Nephron (organoid): ENCODE measurements at regions not wholly inside any gene's neighbourhood (a gene's known extent, or its start where the extent isn't known, plus 50 kb on each side); places are given as distances from the start of the nearest gene placed in this dataset.

Experiments used
- H3K27ac Mint-ChIP-seq, 3 experiments: 2 replicates each; pipeline ENCODE4 v1.8.0; 2020; ENCODE audit warnings: mixed read lengths in 3 of 3, mild to moderate bottlenecking in 2 of 3, moderate library complexity in 1 of 3
- H3K27me3 Mint-ChIP-seq: 2 replicates; pipeline ENCODE4 v1.8.0; 2021; ENCODE audit warnings: low read depth, mild to moderate bottlenecking, moderate library complexity, mixed read lengths
- H3K36me3 Mint-ChIP-seq: 2 replicates; pipeline ENCODE4 v1.8.0; 2020; ENCODE audit warnings: low read depth, mixed read lengths
- H3K4me1 Mint-ChIP-seq: 2 replicates; pipeline ENCODE4 v1.8.0; 2020; ENCODE audit warnings: mixed read lengths
- H3K4me3 Mint-ChIP-seq, 3 experiments: 2 replicates each; pipeline ENCODE4 v1.8.0; 2020; ENCODE audit warnings: mild to moderate bottlenecking in 3 of 3, mixed read lengths in 3 of 3, moderate library complexity in 2 of 3
- H3K9me3 Mint-ChIP-seq: 2 replicates; pipeline ENCODE4 v1.8.0; 2020; ENCODE audit warnings: mixed read lengths
- TF ChIP-seq, protein P1 (sequence below), 3 experiments: fragments of 200-600 bp; sonication (generic); IDR thresholded peaks; one replicate each; pipeline ENCODE4 v1.5.0; 2021; ENCODE audit warnings: antibody characterized with exemption in 3 of 3; ENCODE audit not compliant: unreplicated experiment in 3 of 3

DNA sequence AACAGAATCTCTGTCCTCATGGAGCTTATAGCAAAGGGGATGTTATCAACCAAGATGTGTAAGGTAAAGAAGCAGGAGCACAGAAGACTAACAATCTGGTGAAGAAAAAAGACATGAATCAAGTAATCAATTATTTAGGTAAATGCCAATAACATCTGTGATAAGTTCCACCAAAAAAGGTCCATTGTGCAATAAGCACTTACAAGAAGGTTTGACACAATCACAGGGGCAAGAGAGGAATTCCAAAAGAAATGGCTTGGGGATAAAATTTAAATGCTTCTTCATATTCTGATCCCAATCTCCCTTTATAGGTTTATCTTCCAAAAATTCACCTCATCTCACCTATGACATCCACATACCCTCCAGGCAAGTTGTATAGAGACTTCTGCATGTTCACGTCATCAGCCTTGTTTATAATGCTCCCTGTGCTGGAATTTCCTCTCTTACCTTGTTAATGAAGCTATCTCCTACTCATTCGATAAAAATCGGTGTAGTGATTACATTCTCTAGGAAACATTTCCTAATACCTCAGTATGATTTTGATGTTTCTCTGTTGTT is 53.6 kb upstream of the DPT start:
- H3K9me3 Mint-ChIP-seq: peaks cover 4% of the 10 kb centered on the region
- H3K36me3 Mint-ChIP-seq: no peaks in the 10 kb centered on the region
- TF ChIP-seq, protein P1, sequence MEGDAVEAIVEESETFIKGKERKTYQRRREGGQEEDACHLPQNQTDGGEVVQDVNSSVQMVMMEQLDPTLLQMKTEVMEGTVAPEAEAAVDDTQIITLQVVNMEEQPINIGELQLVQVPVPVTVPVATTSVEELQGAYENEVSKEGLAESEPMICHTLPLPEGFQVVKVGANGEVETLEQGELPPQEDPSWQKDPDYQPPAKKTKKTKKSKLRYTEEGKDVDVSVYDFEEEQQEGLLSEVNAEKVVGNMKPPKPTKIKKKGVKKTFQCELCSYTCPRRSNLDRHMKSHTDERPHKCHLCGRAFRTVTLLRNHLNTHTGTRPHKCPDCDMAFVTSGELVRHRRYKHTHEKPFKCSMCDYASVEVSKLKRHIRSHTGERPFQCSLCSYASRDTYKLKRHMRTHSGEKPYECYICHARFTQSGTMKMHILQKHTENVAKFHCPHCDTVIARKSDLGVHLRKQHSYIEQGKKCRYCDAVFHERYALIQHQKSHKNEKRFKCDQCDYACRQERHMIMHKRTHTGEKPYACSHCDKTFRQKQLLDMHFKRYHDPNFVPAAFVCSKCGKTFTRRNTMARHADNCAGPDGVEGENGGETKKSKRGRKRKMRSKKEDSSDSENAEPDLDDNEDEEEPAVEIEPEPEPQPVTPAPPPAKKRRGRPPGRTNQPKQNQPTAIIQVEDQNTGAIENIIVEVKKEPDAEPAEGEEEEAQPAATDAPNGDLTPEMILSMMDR (IDR thresholded peaks at IDR 0.05; ENCODE audit: unreplicated experiment in 3 of 3): no peak
- H3K4me1 Mint-ChIP-seq: peaks cover 48% of the 10 kb centered on the region
- H3K27ac Mint-ChIP-seq: peak overlapping the region in 2 of 3 experiments; percentile 29 to 91
- no peak overlapping the region for H3K4me3 Mint-ChIP-seq
- no peaks in the 10 kb centered on the region for H3K27me3 Mint-ChIP-seq

DNA sequence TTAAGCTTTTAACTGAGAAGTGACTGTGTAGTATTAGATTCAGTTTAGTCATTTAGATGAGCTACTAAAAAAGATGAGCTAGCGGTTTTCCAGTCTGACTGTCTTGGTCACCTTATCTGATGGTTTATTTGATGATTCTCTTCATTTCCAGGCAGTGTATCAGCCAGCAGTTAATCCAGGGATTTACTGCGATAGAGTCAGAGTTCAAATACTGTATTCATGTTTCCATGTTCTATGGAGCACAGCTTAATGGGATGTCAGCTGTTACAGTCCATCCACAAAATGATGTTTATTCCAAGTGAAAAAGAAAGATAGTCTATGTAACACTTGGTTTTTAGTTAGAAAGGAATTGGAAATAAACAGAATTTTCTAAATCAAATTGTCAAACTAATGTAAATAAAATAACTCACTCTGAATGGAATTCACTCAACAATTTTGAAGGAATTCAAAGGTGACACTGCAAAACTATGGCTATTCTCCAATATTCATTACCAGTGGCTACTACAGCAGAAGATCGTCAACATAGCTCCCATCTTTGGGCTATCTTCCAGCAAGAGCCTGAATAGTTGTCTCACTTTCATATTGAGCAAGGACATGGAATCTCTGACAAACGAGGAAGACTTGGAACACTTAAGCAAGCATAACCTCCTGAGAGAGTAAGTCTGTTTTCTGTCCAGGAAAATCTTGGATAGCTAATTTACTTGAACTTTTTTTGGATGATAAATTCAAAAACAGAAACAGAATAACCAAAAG is 54.6 kb upstream of the DPT start:
- TF ChIP-seq, protein P1 (IDR thresholded peaks at IDR 0.05; ENCODE audit: unreplicated experiment in 3 of 3): no peak
- no peaks in the 10 kb centered on the region for H3K36me3 Mint-ChIP-seq
- no peaks in the 10 kb centered on the region for H3K27me3 Mint-ChIP-seq
- H3K4me1 Mint-ChIP-seq: peaks cover 52% of the 10 kb centered on the region
- peaks cover 4% of the 10 kb centered on the region for H3K9me3 Mint-ChIP-seq
- peak overlapping the region in 1 of 3 experiments; percentile 19 for H3K4me3 Mint-ChIP-seq
- H3K27ac Mint-ChIP-seq: peak overlapping the region; percentile 73 to 91 (median 78)

DNA sequence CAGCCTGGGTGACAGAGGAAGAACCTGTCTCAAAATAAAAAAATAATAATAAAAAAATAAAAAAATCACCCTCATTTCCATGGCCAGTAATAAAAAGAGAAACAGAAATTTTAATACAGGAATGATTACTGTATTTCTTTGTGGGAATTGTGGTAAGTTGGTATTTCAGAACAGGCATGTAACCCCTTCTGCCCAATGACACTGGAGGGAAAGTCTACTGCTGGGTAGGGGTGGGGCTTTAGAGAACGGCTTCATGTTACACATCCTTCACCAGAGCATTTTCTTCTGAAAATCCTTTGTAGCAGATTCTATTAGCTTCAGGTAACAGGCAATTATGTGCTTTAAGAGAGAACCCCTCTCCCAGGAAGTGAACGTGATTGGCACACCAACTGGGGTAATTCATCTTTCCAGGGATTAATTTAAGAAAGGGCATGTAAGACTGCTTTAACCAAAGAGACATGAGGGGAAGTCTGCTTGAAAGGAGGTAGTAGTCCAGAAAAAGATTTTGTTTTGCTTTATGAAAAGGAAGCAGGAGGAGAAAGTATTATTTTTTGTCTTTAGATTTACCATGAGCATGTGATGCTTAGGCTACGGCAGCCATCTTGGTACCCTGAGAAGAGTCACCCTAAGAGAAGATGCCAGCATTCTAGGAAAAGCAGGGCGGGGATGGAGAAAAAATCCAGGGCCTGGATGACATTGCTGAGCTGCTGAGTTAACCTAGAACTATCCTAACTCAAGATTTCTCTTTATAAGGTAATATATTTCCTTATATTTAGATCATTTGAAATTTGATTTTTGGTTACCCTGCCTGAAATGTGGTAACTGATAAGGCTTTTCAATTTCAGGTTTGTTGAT is 57.7 kb upstream of the DPT start:
- Mint-ChIP-seq H3K4me3 (peak overlapping the region in 1 of 3 experiments; percentile 31), H3K27ac (peak overlapping the region; percentile 58 to 90 (median 64)), H3K27me3 (no peaks in the 10 kb centered on the region), H3K9me3 (no peaks in the 10 kb centered on the region), H3K36me3 (no peaks in the 10 kb centered on the region), H3K4me1 (peaks cover 48% of the 10 kb centered on the region)
- TF ChIP-seq, protein P1 (IDR thresholded peaks at IDR 0.05; ENCODE audit: unreplicated experiment in 3 of 3): no peak

DNA sequence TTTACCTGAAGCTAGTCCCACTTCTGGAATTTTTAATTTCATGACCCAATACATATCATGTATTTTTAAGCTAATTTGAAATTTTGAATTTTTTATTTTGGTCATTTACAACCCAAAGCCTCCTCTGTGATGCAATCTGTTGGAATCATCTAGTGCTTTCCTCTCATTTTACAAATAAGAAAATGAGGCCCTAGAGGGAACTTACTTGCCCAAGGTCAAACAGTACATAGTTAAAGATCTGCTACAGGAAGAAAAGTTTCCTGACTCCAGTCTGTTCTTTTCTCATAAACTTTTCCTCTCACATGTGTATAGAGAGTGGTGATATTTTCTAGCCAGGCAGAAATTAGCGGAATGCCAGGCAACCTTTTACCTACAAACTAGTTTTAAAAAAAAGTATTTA is 59.3 kb upstream of the DPT start:
- Mint-ChIP-seq H3K9me3 (no peaks in the 10 kb centered on the region), H3K36me3 (no peaks in the 10 kb centered on the region), H3K27me3 (no peaks in the 10 kb centered on the region), H3K27ac (peak overlapping the region in 2 of 3 experiments; percentile 14 to 90), H3K4me3 (no peak overlapping the region), H3K4me1 (peaks cover 33% of the 10 kb centered on the region)
- TF ChIP-seq, protein P1 (IDR thresholded peaks at IDR 0.05; ENCODE audit: unreplicated experiment in 3 of 3): no peak

DNA sequence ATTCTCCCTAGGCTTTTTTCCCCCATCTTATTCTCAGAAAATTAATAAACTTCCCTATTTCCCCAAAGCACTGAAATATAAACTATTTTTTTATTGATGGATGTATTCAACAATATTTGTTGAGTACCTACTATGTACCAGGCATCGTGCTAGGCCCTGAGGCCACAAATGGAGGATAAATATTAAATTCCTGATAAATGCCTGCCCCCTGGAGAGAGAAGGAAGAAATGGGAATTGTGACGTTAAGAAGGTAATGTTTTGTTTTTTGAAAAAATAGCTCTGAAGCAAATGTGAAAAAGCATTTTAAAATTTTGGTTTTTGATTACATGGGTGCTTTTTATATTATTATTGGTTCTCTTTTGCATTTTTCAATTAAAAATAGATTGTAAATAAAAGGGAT is 60.5 kb upstream of the DPT start:
- no peaks in the 10 kb centered on the region for H3K9me3 Mint-ChIP-seq
- no peaks in the 10 kb centered on the region for H3K36me3 Mint-ChIP-seq
- TF ChIP-seq, protein P1 (IDR thresholded peaks at IDR 0.05; ENCODE audit: unreplicated experiment in 3 of 3): no peak
- H3K4me1 Mint-ChIP-seq: peaks cover 21% of the 10 kb centered on the region
- no peaks in the 10 kb centered on the region for H3K27me3 Mint-ChIP-seq
- no peak overlapping the region for H3K27ac Mint-ChIP-seq
- no peak overlapping the region for H3K4me3 Mint-ChIP-seq
